Neuronal stem cell (in vitro differentiated cells): ENCODE measurements at regions not wholly inside any gene's neighbourhood (a gene's known extent, or its start where the extent isn't known, plus 50 kb on each side); places are given as distances from the start of the nearest gene placed in this dataset. TPM values are rescaled to one million over a fixed set of nuclear protein-coding genes. Genes with fewer than 3 reads are reported as not detected.

Source experiments
- small RNA-seq: library from polyadenylated mRNA; stranded (forward); fragments of <200 nt; extraction: miRNeasy Mini kit (QIAGEN cat#:217004); gene quantifications from one replicate; pipeline ENCODE3, GENCODE V24; 2013; ENCODE audit not compliant: insufficient read depth

Small RNA genes lying in the stretch of these regions (small RNA-seq; reads per million reads assigned to genes)
- not detected for gene RF00554
